Renal cortical epithelial cell (primary cell): ENCODE measurements at regions not wholly inside any gene's neighbourhood (a gene's known extent, or its start where the extent isn't known, plus 50 kb on each side); places are given as distances from the start of the nearest gene placed in this dataset.
"Not testable (repeated sequence)": the region's sequence is repeated elsewhere in the genome, so short reads cannot be mapped to it uniquely, and the experiment has no call there.

ENCODE experiments used
- DNase-seq: peaks from one replicate; pipeline ENCODE4 v3.0.0-alpha.2; 2011; ENCODE audit warnings: low read depth

GRCh38 chr3:150328654-150329040 is 79.5 kb upstream of the TSC22D2 start:
- peak; percentile 79 for DNase-seq

GRCh38 chr3:150327678-150328653 is 80.1 kb upstream of the TSC22D2 start:
- no peak for DNase-seq

GRCh38 chr3:150324788-150325187 is 83.3 kb upstream of the TSC22D2 start:
- no peak for DNase-seq

- DNase-seq, result no peak
These were observed 83.9 kb upstream of the TSC22D2 start for GRCh38 chr3:150324245-150324644.

GRCh38 chr3:150323770-150324169 is 84.3 kb upstream of the TSC22D2 start:
- no peak for DNase-seq

- not testable (repeated sequence) for DNase-seq
These were observed 85.0 kb upstream of the TSC22D2 start for GRCh38 chr3:150323091-150323490.

GRCh38 chr3:150320971-150321370 is 87.1 kb upstream of the TSC22D2 start:
- not testable (repeated sequence) for DNase-seq

GRCh38 chr3:150319900-150320299 is 88.2 kb upstream of the TSC22D2 start:
- peak; percentile 100 for DNase-seq

GRCh38 chr3:150317469-150317868 is 90.6 kb upstream of the TSC22D2 start:
- no peak for DNase-seq

GRCh38 chr3:150315721-150316120 is 92.4 kb upstream of the TSC22D2 start:
- no peak for DNase-seq

GRCh38 chr3:150314248-150315004 is 93.7 kb upstream of the TSC22D2 start:
- no peak for DNase-seq

GRCh38 chr3:150312018-150312657 is 96.0 kb upstream of the TSC22D2 start:
- no peak for DNase-seq

- DNase-seq, result no peak
These were observed 96.9 kb upstream of the TSC22D2 start for GRCh38 chr3:150311156-150311555.

- peak; percentile 31 for DNase-seq
These were observed 98.5 kb upstream of the TSC22D2 start for GRCh38 chr3:150309557-150309956.

- DNase-seq, result no peak
These were observed 98.9 kb upstream of the TSC22D2 start for GRCh38 chr3:150309257-150309542.

GRCh38 chr3:150308481-150309256 is 99.4 kb upstream of the TSC22D2 start:
- DNase-seq, result no peak

- DNase-seq, result no peak
These were observed 100.1 kb upstream of the TSC22D2 start for GRCh38 chr3:150308037-150308319.

GRCh38 chr3:150307311-150308036 is 100.6 kb upstream of the TSC22D2 start:
- DNase-seq, result no peak

GRCh38 chr3:150306906-150307305 is 101.2 kb upstream of the TSC22D2 start:
- DNase-seq, result no peak

GRCh38 chr3:150306083-150306482 is 102.0 kb upstream of the TSC22D2 start:
- no peak for DNase-seq

GRCh38 chr3:150303768-150304167 is 104.3 kb upstream of the TSC22D2 start:
- DNase-seq, result no peak
